Stomach (tissue), 8 donors: ENCODE measurements at regions not wholly inside any gene's neighbourhood (a gene's known extent, or its start where the extent isn't known, plus 50 kb on each side); places are given as distances from the start of the nearest gene placed in this dataset.
A peak's percentile ranks its signal among the peaks of the same experiment; 100 is the strongest.
"Not testable (repeated sequence)": the region's sequence is repeated elsewhere in the genome, so short reads cannot be mapped to it uniquely, and the experiment has no call there.

ENCODE experiments used
- DNase-seq, 2 donors: peaks; one replicate each; pipeline versions ENCODE4 v3.0.0 to v3.0.0-alpha.2; 2013 to 2019
- H3K27ac ChIP-seq, 5 donors: fragments of 200-600 bp in 4 of 5; sonication (generic) in 4 of 5; one replicate each; pipeline ENCODE4 v1.5.1; 2013 to 2019; ENCODE audit warnings: mild to moderate bottlenecking in 1 of 5, moderate library complexity in 1 of 5
- H3K27me3 ChIP-seq, 3 donors: fragments of 200-600 bp; sonication (generic); one replicate each; pipeline ENCODE4 v1.5.1; 2017 to 2019; ENCODE audit warnings: mixed run types in 1 of 3
- H3K36me3 ChIP-seq, 4 donors: fragments of 200-600 bp; sonication (generic); 1 replicate in 3 of 4; 2 replicates in 1 of 4; pipeline ENCODE4 v1.5.1; 2016 to 2019
- H3K4me1 ChIP-seq, 4 donors: fragments of 200-600 bp; sonication (generic); one replicate each; pipeline ENCODE4 v1.5.1; 2016 to 2019
- H3K4me3 ChIP-seq, 4 donors: fragments of 200-600 bp; sonication (generic) in 3 of 4; one replicate each; pipeline ENCODE4 v1.5.1; 2016 to 2019; ENCODE audit warnings: mild to moderate bottlenecking in 1 of 4
- H3K9me3 ChIP-seq, 4 donors: fragments of 200-600 bp; sonication (generic); one replicate each; pipeline ENCODE4 v1.5.1; 2016 to 2019
- EP300 ChIP-seq: sonication (generic); formaldehyde crosslinking; IDR thresholded peaks from one replicate; pipeline ENCODE4 v1.6.1; 2017; ENCODE audit warnings: antibody characterized with exemption
- POLR2A ChIP-seq, 4 donors: fragments of 450-650 bp; IDR thresholded peaks; one replicate each; pipeline ENCODE4 v1.6.1; 2016; ENCODE audit warnings: antibody characterized with exemption in 4 of 4, control low read depth in 2 of 4, mild to moderate bottlenecking in 1 of 4, moderate library complexity in 1 of 4
- POLR2AphosphoS5 ChIP-seq, 3 donors: sonication (generic); formaldehyde crosslinking; IDR thresholded peaks; one replicate each; pipeline ENCODE4 v1.6.1; 2016; ENCODE audit warnings: antibody characterized with exemption in 3 of 3
- WGBS, 5 donors: extraction: QIAGEN DNeasy Blood & Tissue Kit in 3 of 5; methylation state at CpG; one replicate each; pipeline versions ENCODE4 v1.1.5 to v1.1.7; 2013 to 2018; 5-methylcytosine and 5-hydroxymethylcytosine counted together
- intact Hi-C: fragments of 100-400 bp; cut with DNase I; formaldehyde crosslinking; loops from one replicate; pipeline ENCODE4 v1.15.1; 2023; ENCODE audit warnings: low total_unique reads
- TF ChIP-seq, protein P1 (sequence below), 7 experiments: fragments of 450-650 bp in 4 of 7; fragments of 200-600 bp in 3 of 7; sonication (generic) in 3 of 7; IDR thresholded peaks; one replicate each; pipeline ENCODE4 v1.5.1; 2016 to 2019; ENCODE audit warnings: antibody characterized with exemption in 7 of 7, control low read depth in 2 of 7, mild to moderate bottlenecking in 1 of 7
- donor health status: healthy with polysubstance abuse.
- donor health status: Bipolar disorder and iron deficiency.
- donor health status: healthy.

DNA sequence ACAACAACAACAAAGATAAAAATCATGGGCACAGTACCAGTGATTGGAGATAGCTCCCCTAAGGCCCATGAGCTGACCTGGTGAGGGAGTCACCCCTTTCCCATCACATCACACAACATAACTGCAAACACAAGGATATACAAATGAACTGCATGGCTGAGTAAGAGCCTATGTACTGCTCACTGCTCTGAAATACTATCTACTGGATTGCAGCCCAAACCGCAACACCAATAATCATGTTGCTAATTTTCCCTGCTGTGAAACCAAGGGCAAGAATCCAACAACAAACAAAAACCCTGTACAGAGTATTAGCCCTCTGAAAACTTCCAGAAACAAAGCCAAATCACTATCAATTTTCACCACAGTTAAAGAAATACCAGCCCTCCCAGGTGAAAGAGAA lies 1893.2 kb downstream of the PCDH9 start:
- Histone ChIP-seq H3K4me1 (peaks cover 0 to 10% (median 4%) of the 10 kb centered on the region in 4 donors), H3K9me3 (no peaks in the 10 kb centered on the region), H3K27me3 (no peaks in the 10 kb centered on the region), H3K27ac (no peak overlapping the region), H3K4me3 (no peak overlapping the region), H3K36me3 (no peaks in the 10 kb centered on the region)
- no peak for DNase-seq
- TF ChIP-seq POLR2AphosphoS5 (IDR thresholded peaks at IDR 0.05) (peak in 1 of 3 donors; percentile 34), EP300 (no peak)
- TF ChIP-seq, protein P1, sequence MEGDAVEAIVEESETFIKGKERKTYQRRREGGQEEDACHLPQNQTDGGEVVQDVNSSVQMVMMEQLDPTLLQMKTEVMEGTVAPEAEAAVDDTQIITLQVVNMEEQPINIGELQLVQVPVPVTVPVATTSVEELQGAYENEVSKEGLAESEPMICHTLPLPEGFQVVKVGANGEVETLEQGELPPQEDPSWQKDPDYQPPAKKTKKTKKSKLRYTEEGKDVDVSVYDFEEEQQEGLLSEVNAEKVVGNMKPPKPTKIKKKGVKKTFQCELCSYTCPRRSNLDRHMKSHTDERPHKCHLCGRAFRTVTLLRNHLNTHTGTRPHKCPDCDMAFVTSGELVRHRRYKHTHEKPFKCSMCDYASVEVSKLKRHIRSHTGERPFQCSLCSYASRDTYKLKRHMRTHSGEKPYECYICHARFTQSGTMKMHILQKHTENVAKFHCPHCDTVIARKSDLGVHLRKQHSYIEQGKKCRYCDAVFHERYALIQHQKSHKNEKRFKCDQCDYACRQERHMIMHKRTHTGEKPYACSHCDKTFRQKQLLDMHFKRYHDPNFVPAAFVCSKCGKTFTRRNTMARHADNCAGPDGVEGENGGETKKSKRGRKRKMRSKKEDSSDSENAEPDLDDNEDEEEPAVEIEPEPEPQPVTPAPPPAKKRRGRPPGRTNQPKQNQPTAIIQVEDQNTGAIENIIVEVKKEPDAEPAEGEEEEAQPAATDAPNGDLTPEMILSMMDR (IDR thresholded peaks at IDR 0.05), result no peak
- intact Hi-C loops, result no loop called here
- 24 to 76% (median 46%) methylated on average over 1 of the region's 1 CpG for WGBS, 5 donors

DNA sequence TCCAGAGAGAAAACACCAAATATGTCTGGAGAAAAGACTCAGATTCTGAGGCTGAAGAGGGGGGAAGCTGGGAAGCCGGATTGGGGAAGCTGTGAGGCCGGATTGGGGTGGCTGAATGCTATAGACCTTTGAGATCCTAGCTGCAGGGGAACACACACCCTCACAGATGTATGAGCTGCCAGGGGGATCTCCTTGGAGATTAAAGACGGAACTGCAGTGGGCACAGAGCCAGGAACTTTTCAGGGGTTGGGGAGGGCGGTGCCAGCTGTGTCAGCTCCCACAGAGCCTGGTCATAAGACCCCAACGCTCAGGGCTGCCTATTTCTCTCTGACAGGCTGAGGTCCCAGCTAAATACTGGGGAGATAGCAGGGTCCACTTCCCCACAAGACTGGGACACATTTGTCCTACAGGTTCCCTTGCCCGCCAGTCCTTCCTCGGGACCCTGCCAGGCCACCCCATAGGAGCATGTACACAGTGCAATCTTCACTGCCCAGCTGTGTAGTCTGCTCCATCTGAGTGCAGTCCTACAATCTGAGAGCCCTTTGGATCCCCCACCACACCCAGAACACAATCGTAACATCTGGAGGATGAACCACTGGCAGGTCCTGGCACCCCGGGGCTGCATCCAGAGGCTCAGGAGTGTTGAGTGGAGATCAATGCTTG lies 1893.9 kb downstream of the PCDH9 start:
- no peaks in the 10 kb centered on the region for H3K9me3 ChIP-seq
- TF ChIP-seq EP300, result no peak
- TF ChIP-seq POLR2A (IDR thresholded peaks at IDR 0.05), result no peak
- no peak for TF ChIP-seq POLR2AphosphoS5 (IDR thresholded peaks at IDR 0.05)
- TF ChIP-seq, protein P1 (IDR thresholded peaks at IDR 0.05), result no peak
- H3K4me3 ChIP-seq, result no peak overlapping the region
- no peaks in the 10 kb centered on the region for H3K27me3 ChIP-seq
- peak in 1 of 2 donors; percentile 9 for DNase-seq
- no peak overlapping the region for H3K27ac ChIP-seq
- WGBS, 5 donors, result 70 to 79% (median 76%) methylated on average over 9 of the region's 9 CpGs
- intact Hi-C loops, result no loop called here
- H3K36me3 ChIP-seq, result no peaks in the 10 kb centered on the region
- H3K4me1 ChIP-seq, result peaks cover 0 to 10% (median 4%) of the 10 kb centered on the region in 4 donors

DNA sequence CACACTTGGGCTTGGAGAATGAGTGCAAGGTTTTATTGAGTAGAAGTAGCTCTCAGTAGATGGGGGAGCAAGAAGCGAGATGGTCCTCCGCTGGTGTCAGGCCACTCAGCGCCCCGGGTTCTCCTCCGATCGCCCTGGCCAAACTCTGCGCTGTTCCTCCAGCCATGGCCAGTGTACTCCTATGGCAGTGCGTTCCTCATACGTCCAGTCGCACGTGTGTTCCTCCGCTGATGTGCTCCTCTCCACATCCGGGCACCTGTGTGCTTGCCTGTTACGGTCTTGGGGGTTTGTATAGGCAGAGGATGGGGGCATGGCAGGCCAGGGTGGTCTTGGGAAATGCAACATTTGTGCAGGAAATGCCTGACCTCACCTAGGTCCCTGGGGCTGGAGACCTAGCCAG lies 1899.4 kb downstream of the PCDH9 start:
- DNase-seq, result no peak
- H3K9me3 ChIP-seq, result no peaks in the 10 kb centered on the region
- 93 to 98% (median 96%) methylated on average over 14 of the region's 14 CpGs for WGBS, 5 donors
- no peak overlapping the region for H3K4me3 ChIP-seq
- intact Hi-C loops, result no loop called here
- H3K36me3 ChIP-seq, result no peaks in the 10 kb centered on the region
- H3K4me1 ChIP-seq, result no peaks in the 10 kb centered on the region
- TF ChIP-seq POLR2A (IDR thresholded peaks at IDR 0.05), result no peak
- TF ChIP-seq POLR2AphosphoS5 (IDR thresholded peaks at IDR 0.05), result no peak
- TF ChIP-seq, protein P1 (IDR thresholded peaks at IDR 0.05), result no peak
- no peak for TF ChIP-seq EP300
- H3K27ac ChIP-seq, result no peak overlapping the region
- H3K27me3 ChIP-seq, result no peaks in the 10 kb centered on the region

DNA sequence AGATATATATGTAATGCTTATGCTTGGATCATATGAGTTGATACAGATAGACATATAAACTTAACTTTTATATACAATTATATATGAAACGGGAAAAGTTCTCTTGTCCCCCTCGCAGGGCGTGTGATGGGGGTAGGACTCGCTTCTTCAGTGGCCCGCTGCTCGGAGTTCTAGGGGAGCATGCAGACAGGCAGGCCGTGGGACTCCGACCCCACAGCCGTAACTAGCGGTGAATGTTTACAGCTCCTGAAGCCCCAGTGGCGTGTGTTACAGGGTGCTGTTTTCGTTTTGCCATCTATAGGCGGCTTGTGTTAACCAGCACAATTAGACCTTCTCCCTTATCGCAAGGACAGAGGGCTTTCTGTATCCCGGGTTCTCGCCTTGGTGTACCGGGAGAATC lies 1899.8 kb downstream of the PCDH9 start:
- H3K4me3 ChIP-seq, result no peak overlapping the region
- TF ChIP-seq POLR2A (IDR thresholded peaks at IDR 0.05) (no peak), POLR2AphosphoS5 (IDR thresholded peaks at IDR 0.05) (no peak), EP300 (no peak)
- TF ChIP-seq, protein P1 (IDR thresholded peaks at IDR 0.05), result no peak
- DNase-seq, result no peak
- no peaks in the 10 kb centered on the region for H3K9me3 ChIP-seq
- no peaks in the 10 kb centered on the region for H3K27me3 ChIP-seq
- H3K27ac ChIP-seq, result no peak overlapping the region
- intact Hi-C loops, result no loop called here
- H3K4me1 ChIP-seq, result no peaks in the 10 kb centered on the region
- 94 to 96% (median 94%) methylated on average over 16 to 17 of the region's 17 CpGs for WGBS, 5 donors
- no peaks in the 10 kb centered on the region for H3K36me3 ChIP-seq

DNA sequence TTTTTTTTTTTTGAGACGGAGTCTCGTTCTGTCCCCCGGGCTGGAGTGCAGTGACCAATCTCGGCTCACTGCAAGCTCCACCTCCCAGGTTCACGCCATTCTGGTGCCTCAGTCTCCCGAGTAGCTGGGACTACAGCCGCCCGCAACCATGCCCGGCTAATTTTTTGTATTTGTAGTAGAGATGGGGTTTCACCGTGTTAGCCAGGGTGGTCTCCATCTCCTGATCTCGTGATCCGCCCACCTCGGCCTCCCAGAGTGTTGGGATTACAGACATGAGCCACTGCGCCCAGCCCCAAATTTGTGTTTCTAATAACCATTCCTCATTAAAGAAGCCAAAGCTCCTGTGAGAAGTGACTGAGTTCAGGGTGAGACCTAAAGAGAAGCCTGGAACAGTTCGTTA lies 1906.9 kb downstream of the PCDH9 start:
- WGBS, 5 donors, result 93 to 97% (median 95%) methylated on average over 13 to 15 of the region's 15 CpGs
- H3K36me3 ChIP-seq, H3K27me3 ChIP-seq, H3K4me1 ChIP-seq, DNase-seq, H3K27ac ChIP-seq, intact Hi-C loops, H3K9me3 ChIP-seq, H3K4me3 ChIP-seq: not testable (repeated sequence)

DNA sequence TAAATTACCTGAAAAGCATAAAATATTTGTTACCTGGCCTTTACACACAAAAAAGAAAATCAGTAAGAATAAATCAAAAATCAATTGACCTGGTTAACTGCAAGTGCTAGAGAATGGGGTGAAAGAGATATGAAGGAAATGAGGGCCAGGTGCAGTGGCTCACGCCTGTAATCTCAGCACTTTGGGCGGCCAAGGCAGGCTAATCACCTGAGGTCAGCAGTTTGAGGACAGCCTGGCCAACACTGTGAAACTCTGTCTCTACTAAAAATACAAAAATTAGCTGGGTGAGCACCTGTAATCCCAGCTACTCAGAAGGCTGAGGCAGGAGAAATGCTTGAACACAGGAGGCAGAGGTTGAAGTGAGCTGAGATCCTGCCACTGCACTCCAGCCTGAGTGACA lies 1908.7 kb downstream of the PCDH9 start:
- H3K36me3 ChIP-seq, H3K27ac ChIP-seq, DNase-seq, H3K9me3 ChIP-seq, H3K27me3 ChIP-seq, intact Hi-C loops, H3K4me1 ChIP-seq, H3K4me3 ChIP-seq: not testable (repeated sequence)
- WGBS, 5 donors, result 39 to 62% (median 57%) methylated on average over 2 of the region's 2 CpGs
